Suprapubic skin (tissue), 4 donors: ENCODE measurements at regions not wholly inside any gene's neighbourhood (a gene's known extent, or its start where the extent isn't known, plus 50 kb on each side); places are given as distances from the start of the nearest gene placed in this dataset.

Source experiments
- DNase-seq, 2 donors: peaks; one replicate each; pipeline ENCODE4 v3.0.0-alpha.2; 2019; ENCODE audit warnings: low spot score in 2 of 2
- H3K27ac ChIP-seq: fragments of 200-600 bp; sonication (generic); one replicate; pipeline ENCODE4 v1.5.1; 2019
- H3K27me3 ChIP-seq: fragments of 200-600 bp; sonication (generic); one replicate; pipeline ENCODE4 v1.5.1; 2019
- H3K36me3 ChIP-seq: fragments of 200-600 bp; sonication (generic); one replicate; pipeline ENCODE4 v1.5.1; 2019
- H3K4me1 ChIP-seq: fragments of 200-600 bp; sonication (generic); one replicate; pipeline ENCODE4 v1.5.1; 2019
- H3K4me3 ChIP-seq: fragments of 200-600 bp; sonication (generic); one replicate; pipeline ENCODE4 v1.5.1; 2019; ENCODE audit warnings: mild to moderate bottlenecking
- H3K9me3 ChIP-seq: fragments of 200-600 bp; sonication (generic); one replicate; pipeline ENCODE4 v1.5.1; 2019
- EP300 ChIP-seq: sonication (generic); formaldehyde crosslinking; IDR thresholded peaks from one replicate; pipeline ENCODE4 v1.6.1; 2017; ENCODE audit warnings: antibody characterized with exemption
- POLR2A ChIP-seq, 2 donors: fragments of 450-650 bp; IDR thresholded peaks; one replicate each; pipeline ENCODE4 v1.6.1; 2017; ENCODE audit warnings: antibody characterized with exemption in 2 of 2, mild to moderate bottlenecking in 2 of 2, moderate library complexity in 2 of 2
- POLR2AphosphoS5 ChIP-seq, 3 donors: sonication (generic); formaldehyde crosslinking; IDR thresholded peaks; one replicate each; pipeline ENCODE4 v1.6.1; 2017; ENCODE audit warnings: antibody characterized with exemption in 3 of 3
- WGBS: methylation state at CpG from one replicate; pipeline ENCODE4 v1.1.5; 2018; 5-methylcytosine and 5-hydroxymethylcytosine counted together
- TF ChIP-seq, protein P1 (sequence below), 2 donors: fragments of 200-600 bp in 1 of 2; fragments of 450-650 bp in 1 of 2; sonication (generic) in 1 of 2; IDR thresholded peaks; one replicate each; pipeline ENCODE4 v1.5.1; 2016 to 2019; ENCODE audit warnings: antibody characterized with exemption in 2 of 2, mild to moderate bottlenecking in 1 of 2, moderate library complexity in 1 of 2

DNA sequence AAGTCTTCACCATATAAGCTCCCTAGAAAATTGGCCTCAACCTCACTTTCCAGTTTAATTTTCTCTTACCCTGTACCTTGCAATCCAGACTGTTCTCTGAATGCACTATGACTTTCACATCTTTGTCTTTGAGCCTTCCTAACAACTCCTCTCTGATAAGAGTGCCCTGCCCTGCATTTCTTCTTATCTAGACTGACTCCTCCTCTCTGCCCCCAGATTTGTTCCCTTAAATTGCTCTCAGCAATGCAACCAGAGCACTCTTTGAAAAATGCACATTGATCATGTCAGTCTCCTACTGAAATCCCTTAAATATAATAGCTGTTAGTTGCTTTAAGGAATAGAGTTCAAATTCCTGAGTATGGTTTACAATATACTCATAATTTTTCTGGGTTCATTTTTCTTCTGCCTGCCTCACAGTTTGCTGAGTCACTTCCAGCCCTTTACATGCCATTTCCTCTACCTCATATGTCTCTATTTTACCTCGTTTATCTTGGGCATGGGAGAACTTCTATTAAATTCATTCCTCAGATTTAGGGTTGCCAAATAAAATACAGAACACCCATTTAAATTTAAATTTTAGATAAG is 582.7 kb upstream of the AADAT start:
- Histone ChIP-seq H3K4me3 (no peak overlapping the region), H3K9me3 (no peaks in the 10 kb centered on the region), H3K36me3 (no peaks in the 10 kb centered on the region), H3K27me3 (no peaks in the 10 kb centered on the region), H3K4me1 (no peaks in the 10 kb centered on the region), H3K27ac (no peak overlapping the region)
- no peak for DNase-seq
- TF ChIP-seq, protein P1, sequence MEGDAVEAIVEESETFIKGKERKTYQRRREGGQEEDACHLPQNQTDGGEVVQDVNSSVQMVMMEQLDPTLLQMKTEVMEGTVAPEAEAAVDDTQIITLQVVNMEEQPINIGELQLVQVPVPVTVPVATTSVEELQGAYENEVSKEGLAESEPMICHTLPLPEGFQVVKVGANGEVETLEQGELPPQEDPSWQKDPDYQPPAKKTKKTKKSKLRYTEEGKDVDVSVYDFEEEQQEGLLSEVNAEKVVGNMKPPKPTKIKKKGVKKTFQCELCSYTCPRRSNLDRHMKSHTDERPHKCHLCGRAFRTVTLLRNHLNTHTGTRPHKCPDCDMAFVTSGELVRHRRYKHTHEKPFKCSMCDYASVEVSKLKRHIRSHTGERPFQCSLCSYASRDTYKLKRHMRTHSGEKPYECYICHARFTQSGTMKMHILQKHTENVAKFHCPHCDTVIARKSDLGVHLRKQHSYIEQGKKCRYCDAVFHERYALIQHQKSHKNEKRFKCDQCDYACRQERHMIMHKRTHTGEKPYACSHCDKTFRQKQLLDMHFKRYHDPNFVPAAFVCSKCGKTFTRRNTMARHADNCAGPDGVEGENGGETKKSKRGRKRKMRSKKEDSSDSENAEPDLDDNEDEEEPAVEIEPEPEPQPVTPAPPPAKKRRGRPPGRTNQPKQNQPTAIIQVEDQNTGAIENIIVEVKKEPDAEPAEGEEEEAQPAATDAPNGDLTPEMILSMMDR (IDR thresholded peaks at IDR 0.05), result no peak
- TF ChIP-seq POLR2AphosphoS5 (IDR thresholded peaks at IDR 0.05) (no peak), POLR2A (IDR thresholded peaks at IDR 0.05) (no peak), EP300 (no peak)
- 8% methylated on average over 1 of the region's 1 CpG for WGBS

DNA sequence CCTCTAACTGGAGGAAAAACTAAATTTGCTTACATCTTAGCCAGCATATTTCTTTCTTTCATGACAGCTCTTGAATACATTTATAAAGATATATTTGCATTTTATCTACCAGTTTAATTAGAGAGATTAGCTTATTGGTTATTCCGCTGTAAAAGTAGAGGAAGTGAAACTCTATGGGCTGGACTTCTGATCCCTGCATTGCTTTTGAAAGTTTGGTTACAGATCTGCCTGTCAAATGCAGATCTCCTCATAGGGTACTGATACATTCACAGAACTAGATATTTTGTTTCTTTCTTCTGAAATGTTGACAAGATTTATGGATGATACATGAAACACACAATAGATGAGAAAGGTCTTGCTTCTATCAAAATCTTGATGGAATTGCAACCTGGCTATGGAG is 581.4 kb upstream of the AADAT start:
- Histone ChIP-seq H3K36me3 (no peaks in the 10 kb centered on the region), H3K9me3 (no peaks in the 10 kb centered on the region), H3K4me3 (no peak overlapping the region), H3K4me1 (no peaks in the 10 kb centered on the region), H3K27ac (no peak overlapping the region), H3K27me3 (no peaks in the 10 kb centered on the region)
- TF ChIP-seq POLR2A (IDR thresholded peaks at IDR 0.05) (no peak), EP300 (no peak), POLR2AphosphoS5 (IDR thresholded peaks at IDR 0.05) (no peak)
- TF ChIP-seq, protein P1 (IDR thresholded peaks at IDR 0.05), result no peak
- WGBS, result 31% methylated on average over 1 of the region's 1 CpG
- DNase-seq, result no peak

DNA sequence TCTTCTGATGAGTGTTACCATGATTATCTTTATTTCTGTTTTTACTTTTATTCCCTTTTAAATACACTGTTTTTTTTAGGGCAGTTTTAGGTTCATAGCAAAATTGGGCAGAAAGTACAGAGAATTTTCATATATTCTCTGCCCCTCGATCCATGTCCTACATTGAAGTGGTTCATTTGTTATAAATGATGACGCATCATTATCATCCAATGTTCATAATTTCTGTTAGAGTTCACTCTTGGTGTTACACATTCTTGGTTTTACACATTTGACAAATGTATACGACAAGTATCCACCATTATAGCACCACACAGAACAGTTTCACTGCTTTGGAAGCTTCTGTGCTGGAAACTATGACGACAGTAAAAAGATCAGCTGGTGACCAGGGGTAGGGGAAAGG is 578.1 kb upstream of the AADAT start:
- no peak for DNase-seq
- no peak overlapping the region for H3K27ac ChIP-seq
- H3K27me3 ChIP-seq, result no peaks in the 10 kb centered on the region
- no peak for TF ChIP-seq POLR2AphosphoS5 (IDR thresholded peaks at IDR 0.05)
- TF ChIP-seq EP300, result no peak
- no peak for TF ChIP-seq POLR2A (IDR thresholded peaks at IDR 0.05)
- TF ChIP-seq, protein P1 (IDR thresholded peaks at IDR 0.05), result no peak
- WGBS, result 92% methylated on average over 4 of the region's 4 CpGs
- no peak overlapping the region for H3K4me3 ChIP-seq
- no peaks in the 10 kb centered on the region for H3K9me3 ChIP-seq
- H3K36me3 ChIP-seq, result no peaks in the 10 kb centered on the region
- H3K4me1 ChIP-seq, result no peaks in the 10 kb centered on the region

DNA sequence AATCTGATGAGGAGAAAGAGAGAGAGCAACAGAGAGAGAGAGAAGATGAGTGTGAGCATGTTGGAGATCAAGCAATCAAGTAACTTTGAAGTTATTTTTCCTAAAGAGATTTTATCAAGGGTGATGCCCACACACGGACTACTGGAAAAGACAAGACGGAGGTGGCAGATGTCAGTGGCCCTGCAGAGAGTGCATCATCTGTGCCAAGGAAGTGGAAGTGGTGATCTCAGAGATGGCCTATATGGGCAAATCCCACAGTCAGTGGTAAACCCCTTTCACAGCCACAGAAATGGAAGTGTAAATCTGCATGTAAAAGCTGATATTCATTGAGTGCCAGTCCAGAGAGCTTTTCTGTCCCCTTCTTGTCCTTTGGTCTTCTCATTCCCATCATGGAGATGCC is 577.2 kb upstream of the AADAT start:
- TF ChIP-seq POLR2AphosphoS5 (IDR thresholded peaks at IDR 0.05), result no peak
- no peak for TF ChIP-seq POLR2A (IDR thresholded peaks at IDR 0.05)
- TF ChIP-seq, protein P1 (IDR thresholded peaks at IDR 0.05), result no peak
- TF ChIP-seq EP300, result no peak

DNA sequence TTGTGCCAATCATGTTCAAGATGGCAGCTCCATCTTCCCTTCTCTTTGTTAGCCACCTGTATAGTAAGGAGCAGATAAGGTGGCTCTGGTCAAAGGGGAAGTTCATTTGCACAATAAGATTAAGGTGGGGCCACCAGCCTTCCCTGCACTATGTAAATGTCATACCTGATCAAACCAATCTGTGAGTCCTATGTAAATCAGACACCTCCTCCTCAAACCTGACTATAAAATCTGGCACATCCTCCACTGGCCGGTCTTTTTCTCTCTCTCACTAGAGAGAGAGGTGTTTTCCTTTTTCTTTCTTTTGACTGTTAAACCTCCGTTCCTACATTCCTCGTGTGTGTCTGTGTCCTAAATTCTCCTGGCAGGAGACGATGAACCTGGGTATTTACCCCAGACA is 572.5 kb upstream of the AADAT start:
- no peak overlapping the region for H3K4me3 ChIP-seq
- WGBS, result 38% methylated on average over 4 of the region's 4 CpGs
- no peaks in the 10 kb centered on the region for H3K27me3 ChIP-seq
- no peak for DNase-seq
- no peak overlapping the region for H3K27ac ChIP-seq
- no peaks in the 10 kb centered on the region for H3K36me3 ChIP-seq
- TF ChIP-seq EP300 (no peak), POLR2AphosphoS5 (IDR thresholded peaks at IDR 0.05) (no peak)
- TF ChIP-seq, protein P1 (IDR thresholded peaks at IDR 0.05), result no peak
- H3K4me1 ChIP-seq, result no peaks in the 10 kb centered on the region
- H3K9me3 ChIP-seq, result no peaks in the 10 kb centered on the region

More for the DNA sequence above, 577.2 kb upstream of the AADAT start:
- Histone ChIP-seq H3K4me3 (no peak overlapping the region), H3K9me3 (no peaks in the 10 kb centered on the region), H3K4me1 (no peaks in the 10 kb centered on the region), H3K36me3 (no peaks in the 10 kb centered on the region), H3K27me3 (no peaks in the 10 kb centered on the region), H3K27ac (no peak overlapping the region)
- DNase-seq, result no peak
- WGBS, result 50% methylated on average over 2 of the region's 2 CpGs
